HG03095 (cell line): ENCODE measurements at regions not wholly inside any gene's neighbourhood (a gene's known extent, or its start where the extent isn't known, plus 50 kb on each side); places are given as distances from the start of the nearest gene placed in this dataset.

ENCODE experiments used
- ATAC-seq: cut with Tn5 transposase; IDR thresholded peaks from one replicate; pipeline ENCODE4 v1.9.1; 2021; ENCODE audit warnings: moderate library complexity; ENCODE audit not compliant: unreplicated experiment

- no peak for ATAC-seq
Measured at GRCh38 chr2:175574069-175574468, 392.6 kb upstream of the ATP5MC3 start.

DNA sequence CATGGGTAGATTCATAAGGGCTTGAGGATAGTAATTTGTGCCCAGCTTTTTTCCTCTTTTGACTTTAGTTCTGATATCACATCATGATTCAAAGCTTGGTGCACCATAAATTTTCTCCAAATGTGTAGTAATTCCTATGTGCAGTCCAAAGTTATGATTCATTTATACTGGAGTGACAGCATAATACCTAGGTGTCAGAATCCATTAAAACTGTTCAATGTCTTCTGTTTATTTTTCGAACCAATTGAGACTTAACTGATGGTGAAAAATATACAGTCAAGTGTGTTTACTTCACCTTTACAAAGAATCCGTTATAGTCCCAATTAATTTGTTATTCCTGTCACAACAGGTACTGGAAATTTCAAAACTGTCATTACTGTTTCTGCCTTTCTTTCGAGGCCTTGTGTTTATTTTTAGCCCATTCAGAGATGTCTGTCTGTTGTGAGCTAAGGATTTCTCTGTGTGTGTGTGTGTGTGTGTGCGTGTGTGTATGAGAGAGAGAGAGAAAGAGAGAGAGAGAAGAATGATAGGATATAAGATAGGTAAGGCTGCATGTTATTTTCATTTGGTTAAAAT, 389.7 kb upstream of the ATP5MC3 start:
- no peak for ATAC-seq

DNA sequence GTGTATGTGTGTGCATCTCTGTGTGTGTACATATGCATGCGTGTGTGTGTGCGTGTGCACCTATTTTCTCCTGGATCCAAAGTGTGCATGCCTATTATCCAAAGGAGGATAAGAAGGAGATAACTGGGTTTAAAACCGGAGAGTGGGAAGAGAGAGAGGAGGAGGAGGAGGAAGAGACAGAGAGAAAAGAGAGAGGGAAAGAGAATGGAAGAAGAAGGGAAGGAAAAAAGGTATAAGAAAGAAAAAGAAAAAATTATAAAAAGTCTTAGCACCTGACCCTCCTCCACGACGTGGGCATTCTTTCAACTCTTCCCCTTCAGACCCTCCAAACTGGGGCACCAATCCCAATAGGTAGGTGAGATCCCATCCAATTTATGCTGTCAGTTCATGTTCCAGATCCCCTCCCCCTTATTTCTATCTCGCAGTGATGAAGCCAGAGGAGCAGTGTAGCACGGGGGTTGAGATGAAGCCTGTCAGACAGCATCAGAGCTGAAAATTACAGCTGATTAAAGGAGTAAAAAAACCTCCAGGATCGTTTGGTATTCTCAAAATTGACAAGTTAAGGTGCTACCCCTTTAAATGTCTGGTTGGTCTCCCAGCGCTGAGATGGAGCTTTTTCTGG, 386.7 kb upstream of the ATP5MC3 start:
- ATAC-seq = no peak

DNA sequence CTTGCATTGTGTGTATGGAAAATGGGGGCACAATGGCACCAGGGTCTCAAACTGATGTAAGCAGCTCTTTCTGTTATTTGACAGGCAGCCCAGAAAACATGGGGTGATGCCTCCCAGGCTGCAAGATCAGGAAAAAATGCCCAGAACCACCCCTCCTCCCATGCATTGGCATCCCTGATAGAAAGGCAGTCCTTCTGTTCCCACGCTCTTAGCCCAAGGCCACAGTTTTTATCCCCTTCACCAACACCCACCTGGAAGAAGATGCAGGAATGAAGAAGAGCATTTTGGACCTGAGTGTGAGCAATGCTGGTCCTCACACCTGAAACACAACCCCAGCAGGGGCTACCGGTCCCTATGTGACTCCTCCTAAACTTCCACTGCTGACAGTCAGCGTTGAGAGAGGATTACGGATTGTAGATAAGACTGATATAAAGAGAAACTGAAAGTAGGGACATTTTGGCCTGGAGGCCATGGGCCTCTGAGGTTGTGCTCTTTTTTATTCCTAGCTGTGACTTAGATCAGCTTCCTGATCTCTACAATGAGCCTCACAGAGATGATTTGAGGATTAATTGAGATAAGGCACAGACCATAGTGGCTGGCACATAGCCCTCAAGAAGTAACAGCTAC, 386.0 kb upstream of the ATP5MC3 start:
- no peak for ATAC-seq

DNA sequence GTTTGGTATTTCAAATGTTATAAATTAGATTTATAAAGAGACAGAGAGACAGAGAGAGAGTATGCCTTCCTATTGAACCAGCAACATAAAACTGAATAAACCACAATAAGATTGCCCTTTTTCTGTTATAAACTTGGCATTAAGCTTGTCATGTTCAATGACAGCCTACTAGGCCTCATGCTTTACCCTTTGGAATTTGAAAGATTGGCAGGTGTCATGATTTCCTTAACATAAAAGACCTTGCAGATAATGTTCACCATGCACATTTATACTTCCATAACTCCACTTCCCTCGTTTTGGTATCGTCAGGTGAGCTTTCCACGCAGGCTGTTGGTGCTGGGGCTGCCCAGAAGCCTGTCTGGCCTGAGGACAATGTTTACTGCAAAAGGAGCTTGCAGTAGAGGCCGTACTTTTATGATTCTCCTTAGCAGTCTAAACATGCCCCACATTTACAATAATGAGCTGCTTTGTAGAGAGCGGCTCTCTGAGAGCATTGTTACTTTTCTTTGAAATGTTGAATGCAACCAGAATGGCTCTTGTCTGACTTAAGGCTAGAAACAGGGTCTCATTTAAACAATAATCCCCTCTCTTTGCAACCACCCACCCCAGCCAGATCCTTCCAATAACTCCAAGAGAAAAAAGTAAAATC, 379.1 kb upstream of the ATP5MC3 start:
- ATAC-seq = no peak

DNA sequence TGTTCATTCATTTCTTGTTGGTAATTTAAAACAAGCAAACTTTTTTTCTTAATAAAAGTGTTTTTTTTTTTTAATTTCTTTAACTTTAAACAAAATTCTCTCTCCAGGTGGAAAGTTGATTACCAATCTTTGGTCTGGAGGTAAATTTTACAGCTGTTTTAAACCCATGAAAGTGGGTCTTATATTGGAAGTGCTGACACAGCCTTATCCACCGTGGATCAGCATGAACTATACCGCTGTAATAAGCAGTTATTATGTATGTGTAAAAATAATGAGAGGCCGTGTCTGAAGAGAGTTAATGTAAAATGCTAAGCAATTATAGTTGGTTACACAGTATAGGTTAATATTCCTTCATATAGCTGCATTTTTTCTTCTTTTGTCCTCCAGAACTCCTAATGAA, 378.1 kb upstream of the ATP5MC3 start:
- no peak for ATAC-seq

GRCh38 chr2:175557810-175558377, 376.4 kb upstream of the ATP5MC3 start:
- no peak for ATAC-seq

GRCh38 chr2:175553910-175554309, 372.4 kb upstream of the ATP5MC3 start:
- ATAC-seq = no peak

- no peak for ATAC-seq
Measured at GRCh38 chr2:175552902-175553301, 371.4 kb upstream of the ATP5MC3 start.

GRCh38 chr2:175540421-175540820, 358.9 kb upstream of the ATP5MC3 start:
- ATAC-seq = no peak

- ATAC-seq = no peak
Measured at GRCh38 chr2:175539122-175539521, 357.6 kb upstream of the ATP5MC3 start.

- no peak for ATAC-seq
Measured at GRCh38 chr2:175536059-175536458, 354.5 kb upstream of the ATP5MC3 start.

GRCh38 chr2:175535631-175536030, 354.1 kb upstream of the ATP5MC3 start:
- ATAC-seq = no peak

DNA sequence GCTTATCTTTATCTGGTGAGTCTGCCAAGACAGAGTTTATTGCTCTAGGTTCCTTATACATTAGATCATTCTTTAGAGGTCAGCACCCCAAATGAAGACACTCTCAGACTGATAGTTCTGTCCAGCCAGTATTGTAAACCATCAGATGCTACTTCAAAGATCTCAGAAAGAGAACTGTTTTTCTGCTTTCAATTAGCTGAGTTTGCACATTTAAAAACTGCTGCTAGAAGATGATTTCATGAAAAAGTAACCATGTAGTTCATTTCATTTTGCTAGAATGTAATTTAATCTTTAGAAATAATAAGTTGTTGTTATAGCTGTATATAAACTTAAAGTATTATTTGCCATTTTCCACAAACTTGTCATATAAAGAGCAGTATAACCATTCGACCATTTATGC, 344.5 kb upstream of the ATP5MC3 start:
- no peak for ATAC-seq

GRCh38 chr2:175523001-175523400, 341.5 kb upstream of the ATP5MC3 start:
- ATAC-seq = no peak

DNA sequence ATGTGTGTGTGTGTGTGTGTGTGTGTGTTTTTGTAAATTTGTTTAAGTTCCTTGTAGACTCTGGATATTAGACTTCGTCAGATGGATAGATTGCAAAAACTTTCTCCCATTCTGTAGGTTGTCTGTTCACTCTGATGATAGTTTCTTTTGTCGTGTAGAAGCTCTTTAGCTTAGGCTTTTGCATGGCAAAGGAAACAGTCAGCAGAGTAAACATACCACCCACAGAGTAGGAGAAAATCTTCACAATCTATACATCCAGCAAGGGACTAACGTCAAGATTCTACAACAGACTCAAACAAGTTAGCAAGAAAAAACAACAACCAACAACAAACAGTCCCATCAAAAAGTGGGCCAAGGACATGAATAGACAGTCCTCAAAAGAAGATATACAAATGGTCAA, 336.7 kb upstream of the ATP5MC3 start:
- no peak for ATAC-seq

DNA sequence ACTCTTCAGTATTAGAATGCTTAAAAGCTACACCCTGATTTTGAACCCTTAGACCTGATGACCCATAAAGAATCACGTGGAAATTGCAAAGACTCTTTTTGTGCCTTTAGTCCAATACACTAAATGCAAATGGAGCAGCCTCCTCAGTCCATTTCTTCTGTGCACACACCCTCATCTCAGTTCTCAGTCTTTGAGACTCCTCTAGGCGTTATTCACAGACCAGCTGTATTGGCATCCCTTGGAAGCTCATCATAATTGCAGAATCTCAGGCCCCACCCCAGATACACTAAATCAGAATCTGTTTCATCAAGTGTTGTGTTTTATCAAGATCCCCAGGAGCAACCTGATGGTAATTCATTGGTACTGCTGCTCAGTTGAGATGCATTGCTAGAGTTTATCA, 335.0 kb upstream of the ATP5MC3 start:
- ATAC-seq = no peak

DNA sequence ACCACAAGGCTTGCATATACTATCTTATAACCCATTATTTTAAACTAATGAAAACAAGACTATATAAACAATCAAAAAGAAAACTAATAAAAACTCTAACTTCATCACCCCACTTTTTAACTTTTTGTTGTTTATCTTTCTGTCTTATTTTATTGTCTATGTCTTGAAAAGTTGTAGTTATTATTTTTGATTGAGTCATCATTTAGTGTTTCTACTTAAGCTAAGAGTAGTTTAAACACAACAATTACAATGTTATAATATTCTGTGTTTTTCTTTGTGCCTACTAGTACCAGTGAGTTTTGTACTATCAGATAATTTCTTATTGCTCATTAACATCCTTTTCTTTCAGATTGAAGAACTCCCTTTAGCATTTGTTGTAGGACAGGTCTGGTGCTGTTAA, 318.7 kb upstream of the ATP5MC3 start:
- no peak for ATAC-seq

DNA sequence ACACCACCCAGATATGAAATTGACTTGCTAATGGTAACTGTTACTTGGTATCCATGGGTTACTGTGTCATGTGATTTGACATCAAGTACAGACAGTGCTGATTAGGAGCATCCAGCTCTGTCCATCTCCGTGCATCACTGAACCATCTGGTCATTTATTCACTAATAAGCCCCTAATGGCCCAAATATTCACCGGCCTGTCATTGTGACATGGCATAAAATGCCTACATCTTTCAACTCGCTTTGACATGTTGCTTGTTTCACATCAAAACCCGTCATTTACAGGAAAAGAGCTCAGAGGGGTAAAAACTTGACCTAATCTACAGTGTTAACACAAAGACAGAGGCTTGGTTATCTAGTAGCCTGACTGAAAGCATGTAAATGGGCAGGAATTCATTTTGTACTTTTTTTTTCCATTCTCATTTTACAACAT, 308.9 kb upstream of the ATP5MC3 start:
- no peak for ATAC-seq

- no peak for ATAC-seq
Measured at GRCh38 chr2:175478096-175478768, 296.7 kb upstream of the ATP5MC3 start.

- ATAC-seq = no peak
Measured at GRCh38 chr2:175476948-175477347, 295.4 kb upstream of the ATP5MC3 start.
